ENCODE measurements at regions not wholly inside any gene's neighbourhood (a gene's known extent, or its start where the extent isn't known, plus 50 kb on each side); places are given as distances from the start of the nearest gene placed in this dataset.

GRCh38 chr1:38454236-38454635 is 405.3 kb downstream of the RRAGC start:
- WGBS (ENCODE audit: extremely low coverage, insufficient read length, low lambda C conversion rate): no CpG with 5 or more reads among the region's 5 CpGs
- H3K27me3 ChIP-seq (ENCODE audit: insufficient read depth, low read length): no peaks in the 10 kb centered on the region
- no peak overlapping the region for H2BK12ac ChIP-seq (ENCODE audit: insufficient read length, low read depth, low read length)
- no peak overlapping the region for H3K27ac Mint-ChIP-seq
- H4K5ac ChIP-seq (ENCODE audit: insufficient read length, low read depth, low read length): no peak overlapping the region
- peaks cover 0 to 14% (median 6%) of the 10 kb centered on the region in 3 experiments; a peak in 5 of 7 replicates for H3K36me3 Mint-ChIP-seq (ENCODE audit: insufficient read depth in 1 of 3, low read depth in 3 of 3)
- H4K20me1 ChIP-seq (ENCODE audit: control insufficient read depth, insufficient read depth, insufficient read length): no peaks in the 10 kb centered on the region
- H3K4me1 ChIP-seq (ENCODE audit: insufficient read depth, low read length): peaks cover 4% of the 10 kb centered on the region; the same call in 1 of the 2 replicates
- H3K4me1 Mint-ChIP-seq: peaks cover 31 to 37% of the 10 kb centered on the region in 2 experiments
- H3K23me2 ChIP-seq (ENCODE audit: insufficient read length, low read depth, low read length, poor library complexity, severe bottlenecking): no peaks in the 10 kb centered on the region
- H3T11ph ChIP-seq (ENCODE audit: low read length): no peak overlapping the region
- H3K23ac ChIP-seq (ENCODE audit: insufficient read length, low read depth, low read length): no peak overlapping the region
- H3K18ac ChIP-seq (ENCODE audit: insufficient read length, low read depth, low read length): no peak overlapping the region
- no peak overlapping the region for H4K91ac ChIP-seq (ENCODE audit: insufficient read length, low read depth, low read length)
- no peak overlapping the region for H2BK5ac ChIP-seq (ENCODE audit: insufficient read length, low read length)
- no peak overlapping the region for H2BK15ac ChIP-seq (ENCODE audit: low read depth, low read length)
- H3K27ac ChIP-seq (ENCODE audit: insufficient read length, low read depth, low read length): no peak overlapping the region
- no peak overlapping the region for H2AFZ ChIP-seq (ENCODE audit: low read length)
- H3K4me3 Mint-ChIP-seq: no peak overlapping the region
- no peak for TF ChIP-seq CTCF (conservative IDR thresholded peaks at IDR 0.05)
- H3K56ac ChIP-seq (ENCODE audit: insufficient read length, low read depth, low read length): no peak overlapping the region
- no peak overlapping the region for H3K14ac ChIP-seq (ENCODE audit: insufficient read depth, low read length)
- no peaks in the 10 kb centered on the region for H3K79me2 ChIP-seq (ENCODE audit: insufficient read depth, low read length)
- H3K4me2 ChIP-seq (ENCODE audit: insufficient read depth, insufficient read length, low read length): no peak overlapping the region
- peaks cover 0 to 3% of the 10 kb centered on the region in 2 experiments; a peak in 1 of 5 replicates for H3K9me3 Mint-ChIP-seq
- H3K79me1 ChIP-seq (ENCODE audit: insufficient read depth, low read depth, low read length, poor library complexity, severe bottlenecking): no peaks in the 10 kb centered on the region
- H3K9ac ChIP-seq (ENCODE audit: extremely low read depth, insufficient read length, low read length): no peak overlapping the region
- H2BK20ac ChIP-seq (ENCODE audit: low read depth, low read length, poor library complexity, severe bottlenecking): no peak overlapping the region
- H4K8ac ChIP-seq (replicated peaks; ENCODE audit: insufficient read length, low read depth, low read length): no peak overlapping the region
- H3K9me3 ChIP-seq (ENCODE audit: control insufficient read depth, low read depth, low read length): no peaks in the 10 kb centered on the region
- no peak overlapping the region for H2BK120ac ChIP-seq (ENCODE audit: low read depth, low read length, poor library complexity, severe bottlenecking)
- H3K27me3 Mint-ChIP-seq (ENCODE audit: low read depth): peaks cover 12% of the 10 kb centered on the region
- DNase-seq: no peak
- no peak overlapping the region for H2AK5ac ChIP-seq (ENCODE audit: insufficient read length, low read length)
- no peak overlapping the region for H3K4ac ChIP-seq (ENCODE audit: low read depth, low read length)

All from H9 (cell line).